ENCODE measurements at regions not wholly inside any gene's neighbourhood (a gene's known extent, or its start where the extent isn't known, plus 50 kb on each side); places are given as distances from the start of the nearest gene placed in this dataset.

- no peak for DNase-seq
Observed at GRCh38 chr18:10402871-10403559, 51.4 kb upstream of the APCDD1 start.

GRCh38 chr18:10403708-10404107, 50.7 kb upstream of the APCDD1 start:
- no peak for DNase-seq

- no peak for DNase-seq
Observed at GRCh38 chr18:10404168-10404567, 50.3 kb upstream of the APCDD1 start.
